Aorta (tissue), 5 donors: ENCODE measurements at regions not wholly inside any gene's neighbourhood (a gene's known extent, or its start where the extent isn't known, plus 50 kb on each side); places are given as distances from the start of the nearest gene placed in this dataset.

Experiments used
- ATAC-seq: fragments of 200-7000 bp; cut with Tn5 transposase; one replicate; pipeline ENCODE4 v1.9.1; 2022; ENCODE audit warnings: moderate library complexity; ENCODE audit not compliant: low FRiP score
- DNase-seq, 2 donors: peaks; one replicate each; pipeline ENCODE4 v3.0.0-alpha.2; 2020
- H3K27ac ChIP-seq, 2 donors: one replicate each; pipeline ENCODE4 v1.5.1; 2013; ENCODE audit warnings: low read length in 2 of 2, mild to moderate bottlenecking in 2 of 2, moderate library complexity in 2 of 2, control low read depth in 1 of 2, inconsistent platforms in 1 of 2, low read depth in 1 of 2
- H3K27me3 ChIP-seq, 2 donors: one replicate each; pipeline ENCODE4 v1.6.1; 2013; ENCODE audit warnings: control low read depth in 1 of 2, low read length in 1 of 2, mild to moderate bottlenecking in 1 of 2, moderate library complexity in 1 of 2; ENCODE audit not compliant: insufficient read depth in 2 of 2, control insufficient read depth in 1 of 2
- H3K36me3 ChIP-seq, 2 donors: one replicate each; pipeline ENCODE4 v1.6.1; 2013; ENCODE audit warnings: control low read depth in 1 of 2, low read length in 1 of 2, mild to moderate bottlenecking in 1 of 2; ENCODE audit not compliant: insufficient read depth in 2 of 2, control insufficient read depth in 1 of 2
- H3K4me1 ChIP-seq, 2 donors: one replicate each; pipeline ENCODE4 v1.6.1; 2013; ENCODE audit warnings: low read length in 2 of 2, control low read depth in 1 of 2, mild to moderate bottlenecking in 1 of 2, moderate library complexity in 1 of 2; ENCODE audit not compliant: insufficient read depth in 2 of 2, control insufficient read depth in 1 of 2
- H3K4me3 ChIP-seq, 2 donors: one replicate each; pipeline ENCODE4 v1.5.1; 2013; ENCODE audit warnings: low read length in 2 of 2, control low read depth in 1 of 2, mild to moderate bottlenecking in 1 of 2
- H3K9me3 ChIP-seq: one replicate; pipeline ENCODE4 v1.6.1; 2013; ENCODE audit warnings: mild to moderate bottlenecking, low read length; ENCODE audit not compliant: control insufficient read depth
- WGBS, 2 donors: extraction: QIAGEN DNeasy Blood & Tissue Kit; methylation state at CpG; one replicate each; pipeline ENCODE4 v1.1.7; 2013; 5-methylcytosine and 5-hydroxymethylcytosine counted together
- intact Hi-C, 2 donors: fragments of 100-400 bp; cut with DNase I; formaldehyde crosslinking; loops; one replicate each; pipeline versions ENCODE4 v1.14.2 to v1.15.0; 2022
- donor health status: healthy with polysubstance abuse.
- donor health status: Bipolar disorder and iron deficiency.
- donor health status: DM: no; HTN: no; CAD: no.
- donor health status: DM: no; HTN: no; CAD: no.
- donor health status: DM: yes; HTN: yes; CAD: no.

- no peak overlapping the region for H3K4me3 ChIP-seq
- H3K36me3 ChIP-seq = no peaks in the 10 kb centered on the region
- no peak for DNase-seq
- H3K9me3 ChIP-seq = peaks cover 2% of the 10 kb centered on the region
- H3K4me1 ChIP-seq = no peaks in the 10 kb centered on the region
- no peak overlapping the region for H3K27ac ChIP-seq
- 71 to 80% methylated on average over 4 of the region's 4 CpGs for WGBS, 2 donors
- intact Hi-C loops = no loop called here
- H3K27me3 ChIP-seq = no peaks in the 10 kb centered on the region
- no peak for ATAC-seq
Measured at GRCh38 chr7:45384499-45384898, 189.7 kb upstream of the ADCY1 start.

- H3K27ac ChIP-seq = no peak overlapping the region
- 73 to 78% methylated on average over 4 of the region's 4 CpGs for WGBS, 2 donors
- peaks cover 2% of the 10 kb centered on the region for H3K9me3 ChIP-seq
- ATAC-seq (no peak), DNase-seq (no peak)
- H3K4me3 ChIP-seq = no peak overlapping the region
- no peaks in the 10 kb centered on the region for H3K27me3 ChIP-seq
- no peaks in the 10 kb centered on the region for H3K4me1 ChIP-seq
- no peaks in the 10 kb centered on the region for H3K36me3 ChIP-seq
- intact Hi-C loops = no loop called here
Measured at GRCh38 chr7:45387837-45388236, 186.3 kb upstream of the ADCY1 start.

GRCh38 chr7:45389073-45389872 is 184.9 kb upstream of the ADCY1 start:
- no peak overlapping the region for H3K27ac ChIP-seq
- H3K36me3 ChIP-seq = no peaks in the 10 kb centered on the region
- no peaks in the 10 kb centered on the region for H3K27me3 ChIP-seq
- no peak for DNase-seq
- no peak overlapping the region for H3K4me3 ChIP-seq
- intact Hi-C loops = no loop called here
- H3K4me1 ChIP-seq = no peaks in the 10 kb centered on the region
- WGBS, 2 donors = 84 to 85% methylated on average over 7 of the region's 7 CpGs
- ATAC-seq = no peak
- H3K9me3 ChIP-seq = peaks cover 2% of the 10 kb centered on the region

- Histone ChIP-seq H3K4me3 (no peak overlapping the region), H3K27me3 (no peaks in the 10 kb centered on the region), H3K9me3 (peaks cover 2% of the 10 kb centered on the region), H3K27ac (no peak overlapping the region), H3K4me1 (no peaks in the 10 kb centered on the region), H3K36me3 (no peaks in the 10 kb centered on the region)
- ATAC-seq (no peak), DNase-seq (no peak)
- WGBS, 2 donors = 79 to 86% methylated on average over 4 of the region's 4 CpGs
- intact Hi-C loops = no loop called here
Measured at GRCh38 chr7:45390180-45390579, 184.0 kb upstream of the ADCY1 start.

- ATAC-seq = no peak
- intact Hi-C loops = no loop called here
- DNase-seq = no peak
- Histone ChIP-seq H3K4me3 (no peak overlapping the region), H3K27me3 (no peaks in the 10 kb centered on the region), H3K36me3 (no peaks in the 10 kb centered on the region), H3K27ac (no peak overlapping the region), H3K4me1 (no peaks in the 10 kb centered on the region), H3K9me3 (peaks cover 2% of the 10 kb centered on the region)
- 47 to 48% methylated on average over 5 of the region's 5 CpGs for WGBS, 2 donors
Measured at GRCh38 chr7:45390731-45391130, 183.4 kb upstream of the ADCY1 start.

GRCh38 chr7:45391618-45392451 is 182.3 kb upstream of the ADCY1 start:
- no peak overlapping the region for H3K27ac ChIP-seq
- H3K9me3 ChIP-seq = no peaks in the 10 kb centered on the region
- intact Hi-C loops = no loop called here
- no peak overlapping the region for H3K4me3 ChIP-seq
- WGBS, 2 donors = 82 to 83% methylated on average over 38 of the region's 38 CpGs
- H3K36me3 ChIP-seq = no peaks in the 10 kb centered on the region
- DNase-seq (no peak), ATAC-seq (peak; percentile 24)
- H3K27me3 ChIP-seq = no peaks in the 10 kb centered on the region
- no peaks in the 10 kb centered on the region for H3K4me1 ChIP-seq

GRCh38 chr7:45394117-45394708 is 180.0 kb upstream of the ADCY1 start:
- Histone ChIP-seq H3K27ac (no peak overlapping the region), H3K4me1 (no peaks in the 10 kb centered on the region), H3K36me3 (no peaks in the 10 kb centered on the region), H3K27me3 (no peaks in the 10 kb centered on the region), H3K9me3 (no peaks in the 10 kb centered on the region), H3K4me3 (no peak overlapping the region)
- ATAC-seq (no peak), DNase-seq (no peak)
- 54 to 63% methylated on average over 4 of the region's 4 CpGs for WGBS, 2 donors
- intact Hi-C loops = no loop called here

GRCh38 chr7:45399069-45399468 is 175.1 kb upstream of the ADCY1 start:
- Histone ChIP-seq H3K4me1 (no peaks in the 10 kb centered on the region), H3K36me3 (no peaks in the 10 kb centered on the region), H3K9me3 (peaks cover 2% of the 10 kb centered on the region), H3K27ac (no peak overlapping the region), H3K27me3 (no peaks in the 10 kb centered on the region), H3K4me3 (no peak overlapping the region)
- DNase-seq = no peak
- 87 to 90% methylated on average over 15 of the region's 15 CpGs for WGBS, 2 donors
- intact Hi-C loops = no loop called here
- no peak for ATAC-seq
